HepG2 (cell line): ENCODE measurements at regions not wholly inside any gene's neighbourhood (a gene's known extent, or its start where the extent isn't known, plus 50 kb on each side); places are given as distances from the start of the nearest gene placed in this dataset.
"Not testable (repeated sequence)": the region's sequence is repeated elsewhere in the genome, so short reads cannot be mapped to it uniquely, and the experiment has no call there.

Experiments
- ATAC-seq: fragments of 200-7000 bp; cut with Tn5 transposase; 3 replicates; pipeline ENCODE4 v1.9.1; 2020; ENCODE audit warnings: mild to moderate bottlenecking, moderate library complexity
- BruUV-seq: library from RNA; stranded (reverse); fragments of 400-500 nt; replicated peaks from 2 replicates; lab custom pipeline; 2021; lab: Mats Ljungman, UMichigan
- CTCF ChIA-PET: fragments of 300-600 bp; formaldehyde crosslinking; extraction: SDS; loops from one replicate; lab custom pipeline; 2021; ENCODE audit warnings: low total read pairs, inconsistent platforms, low intra/inter-chr PET ratio; lab: Yijun Ruan, JAX
- POLR2A ChIA-PET: fragments of 350-600 bp; sonication (Branson Sonifier 250); formaldehyde crosslinking; loops from one replicate; lab custom pipeline; 2020; ENCODE audit warnings: antibody characterized with exemption, inconsistent platforms; lab: Yijun Ruan, JAX
- DNase-seq: peaks from one replicate; pipeline ENCODE4 v3.0.0-alpha.2; 2015; ENCODE audit warnings: low spot score
- FAIRE-seq: peaks from 3 replicates; lab custom pipeline; 2011; peaks lifted over from hg19 to GRCh38; lab: Jason Lieb, UNC
- H2AFZ ChIP-seq: one replicate; pipeline ENCODE4 v1.6.1; 2011; ENCODE audit warnings: low read length, inconsistent platforms
- H3K27ac ChIP-seq: fragments of 300-600 bp; 3 replicates; pipeline ENCODE4 v1.8.0; 2011; ENCODE audit warnings: mixed run types, mild to moderate bottlenecking, mixed read lengths, low read length, inconsistent platforms; ENCODE audit not compliant: insufficient read depth; ENCODE audit errors: extremely low read length
- H3K27me3 ChIP-seq, 2 experiments: fragments of 200-600 bp in 1 of 2; 2 replicates in 1 of 2; 3 replicates in 1 of 2; pipeline versions ENCODE4 v1.6.0 to v1.8.0; 2011; ENCODE audit warnings: low read length in 2 of 2, mild to moderate bottlenecking in 2 of 2, moderate library complexity in 2 of 2, inconsistent platforms in 1 of 2; ENCODE audit not compliant: insufficient read depth in 2 of 2, control insufficient read depth in 1 of 2
- H3K36me3 ChIP-seq, 2 experiments: fragments of 200-600 bp in 1 of 2; replicated peaks in 1 of 2; 2 replicates in 1 of 2; 3 replicates in 1 of 2; pipeline versions ENCODE4 v1.5.1 to v1.8.0; 2011; ENCODE audit warnings: low read length in 2 of 2, inconsistent platforms in 1 of 2; ENCODE audit not compliant: insufficient read depth in 2 of 2, control insufficient read depth in 1 of 2
- H3K4me1 ChIP-seq: 2 replicates; pipeline ENCODE4 v1.5.1; 2012; ENCODE audit warnings: low read length, inconsistent platforms; ENCODE audit not compliant: insufficient read depth
- H3K4me2 ChIP-seq: 2 replicates; pipeline ENCODE4 v1.6.0; 2011; ENCODE audit warnings: low read depth, low read length, inconsistent platforms
- H3K4me3 ChIP-seq, 3 experiments: fragments of 200-600 bp in 1 of 3; sonication (generic), shearing (Covaris generic) in 1 of 3; replicated peaks in 1 of 3; 2 replicates each; pipeline ENCODE4 v1.5.1; 2011 to 2016; ENCODE audit warnings: low read length in 3 of 3, inconsistent platforms in 2 of 3, low read depth in 2 of 3, mild to moderate bottlenecking in 2 of 3, control low read depth in 1 of 3, mixed read lengths in 1 of 3; ENCODE audit not compliant: insufficient read depth in 1 of 3
- H3K79me2 ChIP-seq: one replicate; pipeline ENCODE4 v1.6.1; 2011; ENCODE audit warnings: low read length, inconsistent platforms; ENCODE audit not compliant: insufficient read depth
- H3K9ac ChIP-seq: 2 replicates; pipeline ENCODE4 v1.6.0; 2011; ENCODE audit warnings: mild to moderate bottlenecking, low read depth, low read length, inconsistent platforms; ENCODE audit not compliant: insufficient read depth
- H3K9me3 ChIP-seq: 2 replicates; pipeline ENCODE4 v1.5.1; 2012; ENCODE audit warnings: mild to moderate bottlenecking, low read length
- H4K20me1 ChIP-seq: 2 replicates; pipeline ENCODE4 v1.6.0; 2011; ENCODE audit warnings: inconsistent platforms, mild to moderate bottlenecking, low read length, moderate library complexity; ENCODE audit not compliant: insufficient read depth
- WGBS: methylation state at CpG from one replicate; pipeline ENCODE4 v1.1.6; 2017; ENCODE audit warnings: low lambda C conversion rate; 5-methylcytosine and 5-hydroxymethylcytosine counted together
- in situ Hi-C: cut with HindIII; loops from 2 replicates; pipeline ENCODE4 v1.10.0; 2017; ENCODE audit warnings: low pct_unique_long_range_greater_than_20kb; ENCODE audit not compliant: extremely low pct_ligation_motif_present
- intact Hi-C: fragments of 100-400 bp; cut with micrococcal nuclease; formaldehyde crosslinking; loops from one replicate; pipeline ENCODE4 v1.10.0; 2022; ENCODE audit not compliant: unreplicated experiment

GRCh38 chr2:89968567-89968966 lies 1277.1 kb downstream of the RPIA start:
- peak; percentile 86 for ATAC-seq
- H3K36me3 ChIP-seq, H3K4me3 ChIP-seq, H3K27ac ChIP-seq, H3K79me2 ChIP-seq, H3K9me3 ChIP-seq, H3K4me1 ChIP-seq, FAIRE-seq, H2AFZ ChIP-seq, BruUV-seq, CTCF ChIA-PET, H3K27me3 ChIP-seq, H4K20me1 ChIP-seq, DNase-seq, POLR2A ChIA-PET, H3K9ac ChIP-seq, intact Hi-C loops, H3K4me2 ChIP-seq, in situ Hi-C loops: not testable (repeated sequence)
- WGBS = 8% methylated on average over 3 of the region's 3 CpGs

GRCh38 chr2:89969190-89969589 lies 1277.7 kb downstream of the RPIA start:
- H3K36me3 ChIP-seq, H3K4me2 ChIP-seq, H3K27ac ChIP-seq, H3K4me1 ChIP-seq, H3K9ac ChIP-seq, H4K20me1 ChIP-seq, DNase-seq, H3K9me3 ChIP-seq, POLR2A ChIA-PET, H2AFZ ChIP-seq, in situ Hi-C loops, H3K79me2 ChIP-seq, H3K27me3 ChIP-seq, FAIRE-seq, H3K4me3 ChIP-seq, CTCF ChIA-PET, intact Hi-C loops, BruUV-seq: not testable (repeated sequence)
- 0% methylated on average over 4 of the region's 4 CpGs for WGBS
- ATAC-seq = peak; percentile 53; the same call in 2 of the 3 replicates

GRCh38 chr2:89973849-89974248 lies 1282.4 kb downstream of the RPIA start:
- H3K4me3 ChIP-seq, H2AFZ ChIP-seq, ATAC-seq, intact Hi-C loops, H3K4me1 ChIP-seq, H3K79me2 ChIP-seq, H3K36me3 ChIP-seq, H4K20me1 ChIP-seq, H3K27ac ChIP-seq, H3K9ac ChIP-seq, FAIRE-seq, BruUV-seq, POLR2A ChIA-PET, DNase-seq, H3K9me3 ChIP-seq, in situ Hi-C loops, CTCF ChIA-PET, H3K27me3 ChIP-seq, H3K4me2 ChIP-seq: not testable (repeated sequence)
- 30% methylated on average over 3 of the region's 3 CpGs for WGBS
